ENCODE measurements at regions not wholly inside any gene's neighbourhood (a gene's known extent, or its start where the extent isn't known, plus 50 kb on each side); places are given as distances from the start of the nearest gene placed in this dataset.

GRCh38 chr21:36636439-36636838, 62.5 kb upstream of the SIM2 start:
- DNase-seq: no peak

GRCh38 chr21:36639769-36640168, 59.1 kb upstream of the SIM2 start:
- no peak for DNase-seq

- no peak for DNase-seq
These were observed 58.7 kb upstream of the SIM2 start for GRCh38 chr21:36640174-36640720.

DNA sequence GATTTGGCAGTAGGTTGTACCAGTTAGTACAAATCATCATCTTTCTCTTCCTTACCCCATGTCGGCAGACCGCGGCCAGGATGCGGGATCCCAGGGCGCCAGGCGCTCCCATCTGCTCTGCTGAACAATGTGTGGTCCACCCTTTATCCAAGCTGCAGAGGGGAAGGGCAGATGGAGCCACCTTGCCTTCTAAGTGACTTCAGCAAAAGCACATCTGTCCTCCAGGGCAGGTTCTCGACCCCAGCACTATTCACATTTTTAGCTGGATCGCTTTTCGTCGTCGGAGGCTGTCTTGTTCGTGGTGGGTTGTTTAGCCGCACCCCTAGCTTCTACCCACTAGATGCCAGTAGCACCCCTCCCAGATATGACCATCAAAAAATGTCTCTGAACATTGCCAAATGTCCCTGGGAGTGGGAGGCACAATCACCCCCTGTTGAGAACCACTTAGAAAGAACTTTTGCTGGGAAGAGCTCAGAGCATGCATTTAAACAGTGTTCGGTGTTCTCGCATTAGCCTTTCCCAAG, 58.1 kb upstream of the SIM2 start:
- no peak for DNase-seq

DNA sequence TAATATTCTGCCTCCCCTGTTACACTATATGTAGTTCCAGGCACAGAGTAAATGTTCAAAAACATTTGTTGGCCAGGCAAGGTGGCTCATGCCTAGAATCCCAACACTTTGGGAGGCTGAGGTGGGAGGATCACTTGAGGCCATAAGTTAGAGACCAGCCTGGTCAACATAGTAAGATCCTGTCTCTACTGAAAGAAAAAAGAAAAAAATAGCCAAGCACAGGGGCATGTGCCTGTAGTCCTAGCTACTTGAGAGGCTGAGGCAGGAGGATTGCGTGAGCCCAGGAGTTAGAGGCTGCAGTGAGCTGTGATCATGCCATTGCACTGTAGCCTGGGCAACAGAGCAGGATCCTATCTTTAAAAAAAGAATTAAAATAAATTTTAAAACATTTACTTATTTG, 57.6 kb upstream of the SIM2 start:
- DNase-seq: no peak

DNA sequence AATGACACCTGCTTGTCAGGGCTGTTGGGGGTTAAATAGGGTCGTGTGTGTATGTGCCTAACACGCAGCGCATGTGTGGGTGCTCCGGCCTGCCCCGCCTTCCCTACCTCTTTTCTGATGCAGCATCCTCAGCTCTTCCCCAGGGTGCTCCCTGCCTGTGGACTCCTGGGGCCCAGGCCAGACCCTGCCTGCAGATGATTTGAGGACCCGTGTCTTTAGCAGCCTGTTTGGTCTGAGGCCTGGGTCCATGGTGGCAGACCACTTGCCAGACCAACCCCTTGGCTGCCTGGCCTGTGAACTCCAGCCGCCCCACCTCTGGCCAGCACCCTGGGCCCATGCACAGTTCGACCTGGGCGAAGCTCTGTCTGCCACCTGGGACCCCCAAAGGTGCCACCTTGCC, 57.0 kb upstream of the SIM2 start:
- DNase-seq: no peak

DNA sequence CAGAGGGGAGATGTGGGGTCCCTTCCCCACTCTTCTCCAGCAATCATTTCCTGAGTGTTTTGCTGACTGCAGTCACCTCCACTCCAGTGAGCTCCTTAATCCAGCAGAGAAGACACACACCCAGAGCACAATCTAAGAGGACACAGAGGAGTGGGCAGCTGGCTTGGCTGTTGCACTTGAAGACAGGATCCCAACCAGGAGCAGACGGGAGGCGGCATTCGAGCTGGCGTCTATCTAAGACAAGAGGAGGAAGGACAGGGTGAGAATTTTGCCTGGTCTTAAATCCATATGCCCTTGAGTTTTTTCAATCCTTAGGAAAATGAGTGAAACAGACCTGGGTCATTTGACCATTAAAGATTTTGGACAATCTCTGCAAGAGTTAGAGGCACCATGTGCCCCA, 56.1 kb upstream of the SIM2 start:
- no peak for DNase-seq

DNA sequence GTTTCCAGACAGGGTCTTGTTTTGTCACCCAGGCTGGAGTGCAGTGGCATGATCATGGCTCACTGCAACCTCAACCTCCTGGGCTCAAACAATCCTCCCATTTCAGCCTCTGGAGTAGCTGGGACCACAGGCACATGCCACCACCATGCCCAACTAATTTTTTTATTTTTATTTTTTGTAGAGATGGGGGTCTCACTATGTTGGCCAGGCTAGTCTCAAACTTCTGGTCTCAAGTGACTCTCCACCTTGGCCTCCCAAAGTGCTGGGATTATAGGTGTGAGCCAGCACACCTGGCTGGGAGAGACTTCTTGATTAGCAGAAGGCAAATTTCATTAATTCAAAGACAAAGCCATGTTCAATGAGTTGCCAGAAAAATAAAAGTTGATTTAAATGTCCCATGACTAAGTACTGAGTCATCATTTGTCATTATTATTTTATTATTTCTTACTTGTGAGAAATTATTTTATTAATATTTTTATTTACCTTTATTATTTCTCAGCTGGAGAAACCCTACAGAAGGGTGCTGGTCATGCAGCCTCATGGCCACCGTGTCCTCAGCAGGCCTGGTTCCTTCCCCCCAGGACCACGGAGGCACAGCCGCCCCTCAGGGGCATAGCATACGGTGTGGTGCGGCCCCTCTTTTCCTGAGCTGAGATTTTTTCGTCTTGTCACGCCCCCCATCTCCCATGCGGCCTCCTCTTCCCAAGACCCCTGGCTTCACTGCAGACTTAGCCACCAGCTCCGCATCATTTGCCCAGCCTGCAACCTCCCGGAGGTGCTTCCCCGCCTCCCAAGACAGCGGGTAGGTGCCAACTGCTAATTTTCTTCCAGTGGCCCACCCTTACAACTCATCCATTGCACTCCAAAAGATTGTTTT, 55.3 kb upstream of the SIM2 start:
- no peak for DNase-seq

- no peak for DNase-seq
These were observed 52.9 kb upstream of the SIM2 start for GRCh38 chr21:36646011-36646410.

GRCh38 chr21:36646645-36647044, 52.3 kb upstream of the SIM2 start:
- DNase-seq: no peak

DNA sequence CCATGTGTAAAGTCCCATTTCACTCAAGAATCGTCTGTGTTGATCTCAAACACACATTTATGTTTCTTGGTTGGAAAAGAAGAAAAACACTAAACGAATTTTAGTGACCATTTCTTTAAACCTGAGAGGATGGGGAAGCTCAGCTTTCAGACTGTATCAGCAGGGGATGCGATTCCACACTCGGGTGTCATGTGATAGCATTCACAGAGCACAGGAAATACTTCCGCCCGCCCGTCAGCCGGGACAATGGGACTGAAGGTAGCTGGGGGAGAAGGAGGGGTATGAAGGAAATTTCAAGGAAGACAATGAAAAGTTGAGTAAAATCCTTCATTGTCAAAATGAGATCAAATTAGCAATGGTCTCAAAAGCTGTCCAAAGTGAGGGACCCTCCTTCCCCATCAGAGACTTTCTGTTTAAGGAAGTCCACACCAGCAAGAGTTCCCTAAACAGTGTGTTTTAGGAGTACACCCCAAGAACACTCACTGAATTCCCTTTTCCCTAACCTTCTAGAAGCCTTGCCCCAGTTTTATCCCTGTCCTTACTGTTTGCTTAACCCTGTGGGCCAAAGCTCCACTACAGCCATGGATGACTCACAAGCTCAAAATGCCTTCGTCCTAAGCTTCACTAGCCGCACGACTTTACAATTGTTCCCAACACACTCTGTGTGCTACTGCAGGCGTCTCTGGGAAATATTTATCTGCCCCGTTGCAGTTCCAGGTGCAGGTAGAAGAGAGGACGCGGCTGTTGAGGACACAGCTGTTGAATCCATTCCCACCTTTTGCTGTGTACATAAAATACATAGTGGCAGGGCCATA, 51.4 kb upstream of the SIM2 start:
- no peak for DNase-seq
